GM20000 (cell line): ENCODE measurements at regions not wholly inside any gene's neighbourhood (a gene's known extent, or its start where the extent isn't known, plus 50 kb on each side); places are given as distances from the start of the nearest gene placed in this dataset.

Experiments used
- DNase-seq: peaks from one replicate; pipeline ENCODE4 v3.0.0; 2012; ENCODE audit warnings: low spot score
- CTCF ChIP-seq: IDR thresholded peaks from 2 replicates; pipeline ENCODE4 v1.5.1; 2012; ENCODE audit warnings: mild to moderate bottlenecking, control low read depth; ENCODE audit errors: extremely low read depth, missing control alignments

GRCh38 chr12:78321696-78322095, 491.0 kb downstream of the NAV3 start:
- DNase-seq, result no peak
- TF ChIP-seq CTCF, result no peak

GRCh38 chr12:78323226-78323625, 492.5 kb downstream of the NAV3 start:
- TF ChIP-seq CTCF, result no peak
- DNase-seq, result no peak

GRCh38 chr12:78324234-78324633, 493.5 kb downstream of the NAV3 start:
- no peak for DNase-seq
- TF ChIP-seq CTCF, result no peak

GRCh38 chr12:78328524-78328923, 497.8 kb downstream of the NAV3 start:
- TF ChIP-seq CTCF, result no peak
- no peak for DNase-seq

GRCh38 chr12:78330131-78330530, 499.4 kb downstream of the NAV3 start:
- TF ChIP-seq CTCF, result no peak

GRCh38 chr12:78331181-78331580, 500.5 kb downstream of the NAV3 start:
- no peak for DNase-seq

More at GRCh38 chr12:78330131-78330530, 499.4 kb downstream of the NAV3 start:
- DNase-seq, result no peak

GRCh38 chr12:78331753-78332152, 501.1 kb downstream of the NAV3 start:
- no peak for DNase-seq
- no peak for TF ChIP-seq CTCF

More at GRCh38 chr12:78331181-78331580, 500.5 kb downstream of the NAV3 start:
- TF ChIP-seq CTCF, result no peak
